Neural cell (in vitro differentiated cells): ENCODE measurements at regions not wholly inside any gene's neighbourhood (a gene's known extent, or its start where the extent isn't known, plus 50 kb on each side); places are given as distances from the start of the nearest gene placed in this dataset.

Experiments
- H2AFZ ChIP-seq: fragments of 200-600, 300-800 bp; sonication (generic), shearing (Covaris generic); 2 replicates; pipeline ENCODE4 v1.6.0; 2014; ENCODE audit warnings: low read depth, mild to moderate bottlenecking, antibody characterized with exemption, low read length, moderate library complexity
- H3F3A ChIP-seq: fragments of 200-600 bp; shearing (Covaris generic); 2 replicates; pipeline ENCODE4 v1.6.1; 2016; ENCODE audit warnings: mild to moderate bottlenecking, moderate library complexity, mixed read lengths, antibody characterized with exemption, low read length; ENCODE audit not compliant: insufficient read depth, poor library complexity, severe bottlenecking
- H3K27ac ChIP-seq: fragments of 200-600, 300-800 bp; sonication (generic), shearing (Covaris generic); 2 replicates; pipeline ENCODE4 v1.5.1; 2014; ENCODE audit warnings: mild to moderate bottlenecking, low read length, moderate library complexity
- H3K27me3 ChIP-seq: fragments of 300-800, 200-600 bp; sonication (generic), shearing (Covaris generic); 2 replicates; pipeline ENCODE4 v1.6.0; 2014; ENCODE audit warnings: mild to moderate bottlenecking, low read depth, low read length, moderate library complexity; ENCODE audit not compliant: insufficient read depth
- H3K36me3 ChIP-seq: fragments of 300-800, 200-600 bp; sonication (generic), shearing (Covaris generic); 2 replicates; pipeline ENCODE4 v1.5.1; 2014; ENCODE audit warnings: mild to moderate bottlenecking, antibody characterized with exemption, low read length, moderate library complexity; ENCODE audit not compliant: insufficient read depth
- H3K4me2 ChIP-seq: fragments of 300-800, 200-600 bp; sonication (generic), shearing (Covaris generic); 2 replicates; pipeline ENCODE4 v1.6.0; 2014; ENCODE audit warnings: mild to moderate bottlenecking, low read length
- H3K4me3 ChIP-seq: fragments of 300-800, 200-600 bp; sonication (generic), shearing (Covaris generic); 2 replicates; pipeline ENCODE4 v1.5.1; 2014; ENCODE audit warnings: mild to moderate bottlenecking, low read length, moderate library complexity
- H3K79me2 ChIP-seq: fragments of 200-600 bp; shearing (Covaris generic); replicated peaks from 2 replicates; pipeline ENCODE4 v1.6.0; 2014; ENCODE audit warnings: mild to moderate bottlenecking, low read length, moderate library complexity; ENCODE audit not compliant: insufficient read depth
- H3K9ac ChIP-seq: fragments of 300-800, 200-600 bp; sonication (generic), shearing (Covaris generic); 2 replicates; pipeline ENCODE4 v1.6.1; 2016; ENCODE audit warnings: mild to moderate bottlenecking, low read length, mixed read lengths
- H3K9me2 ChIP-seq: fragments of 200-600 bp; shearing (Covaris generic); 2 replicates; pipeline ENCODE4 v1.6.1; 2016; ENCODE audit warnings: mild to moderate bottlenecking, low read length, mixed read lengths; ENCODE audit not compliant: insufficient read depth
- H3K9me3 ChIP-seq: fragments of 200-600, 300-800 bp; sonication (generic), shearing (Covaris generic); 2 replicates; pipeline ENCODE4 v1.6.1; 2016; ENCODE audit warnings: mild to moderate bottlenecking, mixed run types, low read length, moderate library complexity, mixed read lengths
- H4K20me1 ChIP-seq: fragments of 200-600 bp; shearing (Covaris generic); 2 replicates; pipeline ENCODE4 v1.6.1; 2016; ENCODE audit warnings: mild to moderate bottlenecking, mixed run types; ENCODE audit not compliant: insufficient read depth
- EP300 ChIP-seq: fragments of 450-650 bp; conservative IDR thresholded peaks from 2 replicates; pipeline ENCODE4 v1.6.1; 2014; ENCODE audit warnings: antibody characterized with exemption, mild to moderate bottlenecking, moderate library complexity; ENCODE audit not compliant: poor library complexity, severe bottlenecking
- EZH2 ChIP-seq: fragments of 200-600, 300-800 bp; shearing (Covaris generic), sonication (generic); IDR thresholded peaks from 2 replicates; pipeline ENCODE4 v1.6.1; 2014; ENCODE audit warnings: antibody characterized with exemption, low read length, borderline replicate concordance, mild to moderate bottlenecking; ENCODE audit not compliant: insufficient read depth, poor library complexity, severe bottlenecking
- MXI1 ChIP-seq: fragments of 450-650 bp; conservative IDR thresholded peaks from 2 replicates; pipeline ENCODE4 v1.6.1; 2014; ENCODE audit warnings: antibody characterized with exemption, mild to moderate bottlenecking; ENCODE audit not compliant: poor library complexity, severe bottlenecking
- POLR2AphosphoS5 ChIP-seq: IDR thresholded peaks from 2 replicates; pipeline ENCODE4 v1.6.1; 2012
- RAD21 ChIP-seq: fragments of 450-650 bp; conservative IDR thresholded peaks from 2 replicates; pipeline ENCODE4 v1.6.1; 2014; ENCODE audit warnings: antibody characterized with exemption, mild to moderate bottlenecking, moderate library complexity
- REST ChIP-seq: IDR thresholded peaks from 2 replicates; pipeline ENCODE4 v1.6.1; 2012; ENCODE audit warnings: borderline replicate concordance
- SMC3 ChIP-seq: fragments of 450-650 bp; conservative IDR thresholded peaks from 2 replicates; pipeline ENCODE4 v1.6.1; 2014; ENCODE audit warnings: antibody characterized with exemption, mild to moderate bottlenecking, moderate library complexity; ENCODE audit not compliant: poor library complexity
- TAF1 ChIP-seq: IDR thresholded peaks from 2 replicates; pipeline ENCODE4 v1.6.1; 2012; ENCODE audit warnings: low read depth
- TF ChIP-seq, protein P1 (sequence below): fragments of 450-650 bp; IDR thresholded peaks from 2 replicates; pipeline ENCODE4 v1.5.1; 2014; ENCODE audit warnings: antibody characterized with exemption, mild to moderate bottlenecking, moderate library complexity; ENCODE audit not compliant: poor library complexity, severe bottlenecking

DNA sequence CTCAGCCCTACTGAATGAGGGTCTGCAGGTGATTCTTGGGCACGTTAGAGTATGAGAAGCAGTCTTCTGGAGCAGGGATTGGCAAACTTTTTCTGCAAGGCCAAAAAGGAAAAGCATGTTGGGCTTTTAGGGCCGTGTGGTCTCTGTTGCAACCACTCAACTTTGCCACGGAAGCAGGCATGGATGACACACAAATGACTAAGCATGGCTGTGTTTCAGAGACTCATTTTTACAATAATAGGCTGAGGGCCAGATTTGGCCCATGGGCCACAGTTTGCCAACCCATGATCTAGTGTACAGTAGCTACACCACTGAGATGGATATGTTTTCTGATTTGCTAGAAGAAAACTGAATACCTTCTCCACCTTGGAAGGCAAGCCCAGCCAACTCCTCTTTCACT, 66.1 kb upstream of the PRICKLE2 start:
- no peaks in the 10 kb centered on the region for H3K9me3 ChIP-seq
- no peak overlapping the region for H3K27ac ChIP-seq
- H3K79me2 ChIP-seq = no peaks in the 10 kb centered on the region
- TF ChIP-seq EP300 = no peak
- no peak for TF ChIP-seq TAF1
- no peak for TF ChIP-seq EZH2
- no peak for TF ChIP-seq POLR2AphosphoS5
- TF ChIP-seq SMC3 = no peak
- no peak for TF ChIP-seq REST
- TF ChIP-seq, protein P1, sequence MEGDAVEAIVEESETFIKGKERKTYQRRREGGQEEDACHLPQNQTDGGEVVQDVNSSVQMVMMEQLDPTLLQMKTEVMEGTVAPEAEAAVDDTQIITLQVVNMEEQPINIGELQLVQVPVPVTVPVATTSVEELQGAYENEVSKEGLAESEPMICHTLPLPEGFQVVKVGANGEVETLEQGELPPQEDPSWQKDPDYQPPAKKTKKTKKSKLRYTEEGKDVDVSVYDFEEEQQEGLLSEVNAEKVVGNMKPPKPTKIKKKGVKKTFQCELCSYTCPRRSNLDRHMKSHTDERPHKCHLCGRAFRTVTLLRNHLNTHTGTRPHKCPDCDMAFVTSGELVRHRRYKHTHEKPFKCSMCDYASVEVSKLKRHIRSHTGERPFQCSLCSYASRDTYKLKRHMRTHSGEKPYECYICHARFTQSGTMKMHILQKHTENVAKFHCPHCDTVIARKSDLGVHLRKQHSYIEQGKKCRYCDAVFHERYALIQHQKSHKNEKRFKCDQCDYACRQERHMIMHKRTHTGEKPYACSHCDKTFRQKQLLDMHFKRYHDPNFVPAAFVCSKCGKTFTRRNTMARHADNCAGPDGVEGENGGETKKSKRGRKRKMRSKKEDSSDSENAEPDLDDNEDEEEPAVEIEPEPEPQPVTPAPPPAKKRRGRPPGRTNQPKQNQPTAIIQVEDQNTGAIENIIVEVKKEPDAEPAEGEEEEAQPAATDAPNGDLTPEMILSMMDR = no peak
- TF ChIP-seq RAD21 = no peak
- TF ChIP-seq MXI1 = no peak
- H3K36me3 ChIP-seq = no peaks in the 10 kb centered on the region
- no peaks in the 10 kb centered on the region for H4K20me1 ChIP-seq
- no peaks in the 10 kb centered on the region for H3F3A ChIP-seq
- H3K4me2 ChIP-seq = no peak overlapping the region
- H3K27me3 ChIP-seq = no peaks in the 10 kb centered on the region
- no peak overlapping the region for H3K4me3 ChIP-seq
- no peak overlapping the region for H2AFZ ChIP-seq
- H3K9me2 ChIP-seq = no peaks in the 10 kb centered on the region
- H3K9ac ChIP-seq = no peak overlapping the region

GRCh38 chr3:64290864-64291263, 65.6 kb upstream of the PRICKLE2 start:
- Histone ChIP-seq H3K79me2 (no peaks in the 10 kb centered on the region), H3K9me2 (no peaks in the 10 kb centered on the region), H3K9ac (no peak overlapping the region), H3K27me3 (no peaks in the 10 kb centered on the region), H3K4me3 (no peak overlapping the region), H3K36me3 (no peaks in the 10 kb centered on the region), H3K4me2 (no peak overlapping the region), H2AFZ (no peak overlapping the region), H3K9me3 (no peaks in the 10 kb centered on the region), H3F3A (no peaks in the 10 kb centered on the region), H3K27ac (no peak overlapping the region), H4K20me1 (no peaks in the 10 kb centered on the region)
- no peak for TF ChIP-seq RAD21
- TF ChIP-seq, protein P1 = no peak
- no peak for TF ChIP-seq SMC3
- TF ChIP-seq MXI1 = no peak
- TF ChIP-seq REST = no peak
- TF ChIP-seq EZH2 = no peak
- TF ChIP-seq POLR2AphosphoS5 = no peak
- TF ChIP-seq EP300 = no peak
- TF ChIP-seq TAF1 = no peak
